ENCODE measurements at regions not wholly inside any gene's neighbourhood (a gene's known extent, or its start where the extent isn't known, plus 50 kb on each side); places are given as distances from the start of the nearest gene placed in this dataset.
"Not testable (repeated sequence)": the region's sequence is repeated elsewhere in the genome, so short reads cannot be mapped to it uniquely, and the experiment has no call there.

- H3K36me3 ChIP-seq (ENCODE audit: control insufficient read depth, insufficient read depth, low read length) = no peaks in the 10 kb centered on the region
- H3K27me3 ChIP-seq (ENCODE audit: control insufficient read depth, insufficient read depth, low read length) = no peaks in the 10 kb centered on the region
- no peak overlapping the region for H3K4me3 ChIP-seq (ENCODE audit: low read length)
- H3K9me3 ChIP-seq (ENCODE audit: control insufficient read depth, insufficient read depth, low read length) = no peaks in the 10 kb centered on the region
- no CpG with 5 or more reads among the region's 3 CpGs for WGBS (ENCODE audit: insufficient coverage, insufficient read length)
- no peaks in the 10 kb centered on the region for H3K4me1 ChIP-seq (ENCODE audit: control insufficient read depth, insufficient read depth, low read length)
- no peak for DNase-seq (ENCODE audit: low read depth, low spot score)
- no peak overlapping the region for H3K27ac ChIP-seq (ENCODE audit: low read length)
Measured at GRCh38 chr6:95693108-95693507, 115.8 kb downstream of the MANEA start.

- no peaks in the 10 kb centered on the region for H3K4me1 ChIP-seq (ENCODE audit: control insufficient read depth, insufficient read depth, low read length)
- no peaks in the 10 kb centered on the region for H3K27me3 ChIP-seq (ENCODE audit: control insufficient read depth, insufficient read depth, low read length)
- no peaks in the 10 kb centered on the region for H3K9me3 ChIP-seq (ENCODE audit: control insufficient read depth, insufficient read depth, low read length)
- no peak overlapping the region for H3K4me3 ChIP-seq (ENCODE audit: low read length)
- H3K27ac ChIP-seq (ENCODE audit: low read length) = no peak overlapping the region
- WGBS (ENCODE audit: insufficient coverage, insufficient read length) = no CpG with 5 or more reads among the region's 1 CpG
- no peaks in the 10 kb centered on the region for H3K36me3 ChIP-seq (ENCODE audit: control insufficient read depth, insufficient read depth, low read length)
- no peak for DNase-seq (ENCODE audit: low read depth, low spot score)
Measured at GRCh38 chr6:95698271-95698670, 120.9 kb downstream of the MANEA start.

GRCh38 chr6:95723638-95724037 lies 146.3 kb downstream of the MANEA start:
- no CpG with 5 or more reads among the region's 2 CpGs for WGBS (ENCODE audit: insufficient coverage, insufficient read length)

GRCh38 chr6:95725344-95725743 lies 148.0 kb downstream of the MANEA start:
- no CpG with 5 or more reads among the region's 2 CpGs for WGBS (ENCODE audit: insufficient coverage, insufficient read length)
- H3K27me3 ChIP-seq (ENCODE audit: control insufficient read depth, insufficient read depth, low read length) = no peaks in the 10 kb centered on the region
- no peak for DNase-seq (ENCODE audit: low read depth, low spot score)
- no peak overlapping the region for H3K4me3 ChIP-seq (ENCODE audit: low read length)
- no peaks in the 10 kb centered on the region for H3K36me3 ChIP-seq (ENCODE audit: control insufficient read depth, insufficient read depth, low read length)
- no peaks in the 10 kb centered on the region for H3K4me1 ChIP-seq (ENCODE audit: control insufficient read depth, insufficient read depth, low read length)
- H3K9me3 ChIP-seq (ENCODE audit: control insufficient read depth, insufficient read depth, low read length) = no peaks in the 10 kb centered on the region
- no peak overlapping the region for H3K27ac ChIP-seq (ENCODE audit: low read length)

More at GRCh38 chr6:95723638-95724037, 146.3 kb downstream of the MANEA start:
- H3K4me1 ChIP-seq (ENCODE audit: control insufficient read depth, insufficient read depth, low read length) = no peaks in the 10 kb centered on the region
- H3K4me3 ChIP-seq (ENCODE audit: low read length) = no peak overlapping the region
- H3K27me3 ChIP-seq (ENCODE audit: control insufficient read depth, insufficient read depth, low read length) = no peaks in the 10 kb centered on the region
- H3K27ac ChIP-seq (ENCODE audit: low read length) = no peak overlapping the region
- no peaks in the 10 kb centered on the region for H3K9me3 ChIP-seq (ENCODE audit: control insufficient read depth, insufficient read depth, low read length)
- DNase-seq (ENCODE audit: low read depth, low spot score) = no peak
- no peaks in the 10 kb centered on the region for H3K36me3 ChIP-seq (ENCODE audit: control insufficient read depth, insufficient read depth, low read length)

- WGBS (ENCODE audit: insufficient coverage, insufficient read length) = no CpG with 5 or more reads among the region's 1 CpG
- no peak for DNase-seq (ENCODE audit: low read depth, low spot score)
- H3K36me3 ChIP-seq (ENCODE audit: control insufficient read depth, insufficient read depth, low read length) = no peaks in the 10 kb centered on the region
- no peak overlapping the region for H3K27ac ChIP-seq (ENCODE audit: low read length)
- H3K9me3 ChIP-seq (ENCODE audit: control insufficient read depth, insufficient read depth, low read length) = no peaks in the 10 kb centered on the region
- H3K4me3 ChIP-seq (ENCODE audit: low read length) = no peak overlapping the region
- no peaks in the 10 kb centered on the region for H3K27me3 ChIP-seq (ENCODE audit: control insufficient read depth, insufficient read depth, low read length)
- H3K4me1 ChIP-seq (ENCODE audit: control insufficient read depth, insufficient read depth, low read length) = no peaks in the 10 kb centered on the region
Measured at GRCh38 chr6:95740157-95740556, 162.8 kb downstream of the MANEA start.

DNA sequence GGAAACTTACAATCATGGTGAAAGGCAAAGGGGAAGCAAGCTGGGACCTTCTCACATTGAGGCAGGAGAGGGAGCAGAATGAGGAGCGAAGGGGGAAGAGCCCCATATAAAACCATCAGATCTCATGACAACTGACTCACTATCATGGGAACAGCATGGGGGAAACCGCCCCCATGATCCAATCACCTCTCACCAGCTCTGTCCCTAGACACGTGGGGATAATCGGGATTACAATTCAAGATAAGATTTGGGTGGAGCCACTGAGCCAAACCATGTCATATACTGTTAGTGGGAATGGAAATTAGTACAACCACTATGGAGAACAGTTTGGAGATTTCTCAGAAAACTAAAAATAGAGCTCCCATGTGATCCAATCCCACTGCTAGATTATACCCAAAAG lies 163.7 kb downstream of the MANEA start:
- H3K27ac ChIP-seq (ENCODE audit: low read length) = no peak overlapping the region
- DNase-seq (ENCODE audit: low read depth, low spot score) = no peak
- H3K4me1 ChIP-seq (ENCODE audit: control insufficient read depth, insufficient read depth, low read length) = no peaks in the 10 kb centered on the region
- no peaks in the 10 kb centered on the region for H3K27me3 ChIP-seq (ENCODE audit: control insufficient read depth, insufficient read depth, low read length)
- WGBS (ENCODE audit: insufficient coverage, insufficient read length) = no CpG with 5 or more reads among the region's 4 CpGs
- no peaks in the 10 kb centered on the region for H3K9me3 ChIP-seq (ENCODE audit: control insufficient read depth, insufficient read depth, low read length)
- H3K4me3 ChIP-seq (ENCODE audit: low read length) = no peak overlapping the region
- no peaks in the 10 kb centered on the region for H3K36me3 ChIP-seq (ENCODE audit: control insufficient read depth, insufficient read depth, low read length)

DNA sequence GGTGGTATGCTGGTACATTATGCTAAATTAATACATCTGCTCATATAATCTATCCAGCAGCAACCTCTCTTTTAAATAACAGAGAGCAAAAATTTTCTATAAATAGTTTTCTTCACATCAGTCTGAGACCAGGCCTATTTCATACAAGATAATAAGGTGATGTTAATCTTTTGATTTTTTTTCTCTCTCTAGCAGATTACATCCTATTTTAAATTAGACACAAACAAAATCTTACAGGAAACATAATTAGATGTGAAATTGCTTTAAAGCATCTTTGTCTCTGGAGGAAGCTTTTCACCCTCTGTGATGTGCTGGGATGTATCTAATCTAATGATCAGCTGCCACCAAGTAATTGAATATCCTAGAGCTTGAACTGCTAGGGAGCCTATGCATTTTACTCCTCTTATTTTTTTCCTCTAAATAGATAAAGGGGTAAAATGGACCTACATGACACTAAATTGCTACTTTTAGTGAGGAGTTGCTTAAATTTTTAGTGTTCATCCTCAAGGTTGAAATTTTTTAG lies 165.5 kb downstream of the MANEA start:
- DNase-seq (ENCODE audit: low read depth, low spot score) = no peak

GRCh38 chr6:95743591-95743990 lies 166.3 kb downstream of the MANEA start:
- no peak for DNase-seq (ENCODE audit: low read depth, low spot score)
- Histone ChIP-seq H3K27ac (ENCODE audit: low read length) (no peak overlapping the region), H3K36me3 (ENCODE audit: control insufficient read depth, insufficient read depth, low read length) (no peaks in the 10 kb centered on the region), H3K4me3 (ENCODE audit: low read length) (no peak overlapping the region), H3K27me3 (ENCODE audit: control insufficient read depth, insufficient read depth, low read length) (no peaks in the 10 kb centered on the region), H3K4me1 (ENCODE audit: control insufficient read depth, insufficient read depth, low read length) (no peaks in the 10 kb centered on the region), H3K9me3 (ENCODE audit: control insufficient read depth, insufficient read depth, low read length) (no peaks in the 10 kb centered on the region)
- WGBS (ENCODE audit: insufficient coverage, insufficient read length) = no CpG with 5 or more reads among the region's 4 CpGs

More for the DNA sequence above, 165.5 kb downstream of the MANEA start:
- Histone ChIP-seq H3K4me3 (ENCODE audit: low read length) (no peak overlapping the region), H3K27me3 (ENCODE audit: control insufficient read depth, insufficient read depth, low read length) (no peaks in the 10 kb centered on the region), H3K9me3 (ENCODE audit: control insufficient read depth, insufficient read depth, low read length) (no peaks in the 10 kb centered on the region), H3K36me3 (ENCODE audit: control insufficient read depth, insufficient read depth, low read length) (no peaks in the 10 kb centered on the region), H3K4me1 (ENCODE audit: control insufficient read depth, insufficient read depth, low read length) (no peaks in the 10 kb centered on the region), H3K27ac (ENCODE audit: low read length) (no peak overlapping the region)

DNA sequence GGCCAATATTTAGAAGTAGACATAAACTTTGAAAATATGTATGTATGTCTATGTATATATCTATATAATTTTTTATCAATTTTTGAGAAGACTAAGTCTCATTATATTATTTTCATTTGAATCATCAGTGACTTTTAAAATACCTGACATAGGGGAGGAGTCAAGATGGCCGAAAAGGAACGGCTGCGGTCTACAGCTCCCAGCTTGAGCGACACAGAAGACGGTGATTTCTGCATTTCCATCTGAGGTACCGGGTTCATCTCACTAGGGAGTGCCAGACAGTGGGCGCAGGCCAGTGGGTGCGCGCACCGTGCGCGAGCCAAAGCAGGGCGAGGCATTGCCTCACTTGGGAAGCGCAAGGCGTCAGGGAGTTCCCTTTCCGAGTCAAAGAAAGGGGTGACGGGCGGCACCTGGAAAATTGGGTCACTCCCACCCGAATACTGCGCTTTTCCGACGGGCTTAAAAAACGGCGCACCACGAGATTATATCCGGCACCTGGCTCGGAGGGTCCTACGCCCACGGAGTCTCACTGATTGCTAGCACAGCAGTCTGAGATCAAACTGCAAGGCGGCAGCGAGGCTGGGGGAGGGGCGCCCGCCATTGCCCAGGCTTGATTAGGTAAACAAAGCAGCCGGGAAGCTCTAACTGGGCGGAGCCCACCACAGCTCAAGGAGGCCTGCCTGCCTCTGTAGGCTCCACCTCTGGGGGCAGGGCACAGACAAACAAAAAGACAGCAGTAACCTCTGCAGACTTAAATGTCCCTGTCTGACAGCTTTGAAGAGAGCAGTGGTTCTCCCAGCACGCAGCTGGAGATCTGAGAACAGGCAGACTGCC lies 181.1 kb downstream of the MANEA start:
- not testable (repeated sequence) for H3K4me1 ChIP-seq (ENCODE audit: control insufficient read depth, insufficient read depth, low read length); H3K36me3 ChIP-seq (ENCODE audit: control insufficient read depth, insufficient read depth, low read length); DNase-seq (ENCODE audit: low read depth, low spot score); H3K27ac ChIP-seq (ENCODE audit: low read length); H3K9me3 ChIP-seq (ENCODE audit: control insufficient read depth, insufficient read depth, low read length); H3K27me3 ChIP-seq (ENCODE audit: control insufficient read depth, insufficient read depth, low read length)
- no CpG with 5 or more reads among the region's 36 CpGs for WGBS (ENCODE audit: insufficient coverage, insufficient read length)
- peak overlapping the region; percentile 24; the same call in 1 of the 2 replicates for H3K4me3 ChIP-seq (ENCODE audit: low read length)

DNA sequence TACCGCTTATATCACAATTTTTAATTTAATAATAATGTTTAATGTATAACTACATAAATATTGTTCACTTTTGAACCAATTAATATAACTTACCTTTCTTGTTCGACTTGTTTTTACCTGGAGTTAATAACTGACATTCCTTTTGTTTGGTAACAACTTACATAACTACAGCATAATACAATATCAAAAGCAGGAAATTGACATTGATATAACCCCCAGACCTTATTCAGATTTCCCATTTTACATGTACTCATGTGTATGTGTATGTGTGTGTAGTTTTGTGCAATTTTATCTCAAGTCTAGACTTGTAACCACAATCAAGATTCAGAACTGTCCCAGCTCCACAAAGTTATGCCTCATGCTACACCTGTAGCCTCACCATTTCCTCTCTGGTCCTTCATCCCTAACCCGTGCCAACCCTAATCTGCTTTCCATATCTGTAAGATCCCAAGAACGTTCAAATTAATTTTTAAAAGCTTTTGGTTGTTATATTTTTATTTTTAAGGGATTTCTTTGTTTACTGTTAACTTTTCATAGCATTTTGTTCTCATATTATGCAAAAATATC lies 190.6 kb downstream of the MANEA start:
- Histone ChIP-seq H3K4me3 (ENCODE audit: low read length) (no peak overlapping the region), H3K36me3 (ENCODE audit: control insufficient read depth, insufficient read depth, low read length) (no peaks in the 10 kb centered on the region), H3K27ac (ENCODE audit: low read length) (no peak overlapping the region), H3K4me1 (ENCODE audit: control insufficient read depth, insufficient read depth, low read length) (no peaks in the 10 kb centered on the region), H3K27me3 (ENCODE audit: control insufficient read depth, insufficient read depth, low read length) (no peaks in the 10 kb centered on the region), H3K9me3 (ENCODE audit: control insufficient read depth, insufficient read depth, low read length) (no peaks in the 10 kb centered on the region)
- DNase-seq (ENCODE audit: low read depth, low spot score) = no peak
- 100% methylated on average over 1 of the region's 4 CpGs for WGBS (ENCODE audit: insufficient coverage, insufficient read length)
